ENCODE measurements at regions not wholly inside any gene's neighbourhood (a gene's known extent, or its start where the extent isn't known, plus 50 kb on each side); places are given as distances from the start of the nearest gene placed in this dataset.

DNA sequence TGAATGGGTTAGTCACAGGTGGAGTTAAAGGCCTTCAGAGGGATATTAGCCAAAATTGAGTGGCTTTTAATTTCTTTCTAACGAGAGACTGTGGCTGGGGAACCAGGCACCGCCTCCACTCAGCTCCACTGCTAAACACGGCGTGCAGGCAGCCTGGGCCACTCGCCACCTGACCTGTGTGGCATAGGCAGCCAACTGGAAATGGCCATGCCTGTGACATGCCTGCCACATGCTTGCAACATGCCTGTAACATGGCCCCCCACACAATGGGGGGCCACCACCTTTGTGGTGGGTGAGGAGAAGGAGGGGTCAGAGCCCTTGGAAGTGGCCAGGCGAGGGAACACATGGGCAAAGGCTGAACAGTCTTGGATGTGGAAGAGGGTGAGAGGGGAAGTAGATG, 60.1 kb upstream of the PAX2 start:
- TF ChIP-seq, protein P1, sequence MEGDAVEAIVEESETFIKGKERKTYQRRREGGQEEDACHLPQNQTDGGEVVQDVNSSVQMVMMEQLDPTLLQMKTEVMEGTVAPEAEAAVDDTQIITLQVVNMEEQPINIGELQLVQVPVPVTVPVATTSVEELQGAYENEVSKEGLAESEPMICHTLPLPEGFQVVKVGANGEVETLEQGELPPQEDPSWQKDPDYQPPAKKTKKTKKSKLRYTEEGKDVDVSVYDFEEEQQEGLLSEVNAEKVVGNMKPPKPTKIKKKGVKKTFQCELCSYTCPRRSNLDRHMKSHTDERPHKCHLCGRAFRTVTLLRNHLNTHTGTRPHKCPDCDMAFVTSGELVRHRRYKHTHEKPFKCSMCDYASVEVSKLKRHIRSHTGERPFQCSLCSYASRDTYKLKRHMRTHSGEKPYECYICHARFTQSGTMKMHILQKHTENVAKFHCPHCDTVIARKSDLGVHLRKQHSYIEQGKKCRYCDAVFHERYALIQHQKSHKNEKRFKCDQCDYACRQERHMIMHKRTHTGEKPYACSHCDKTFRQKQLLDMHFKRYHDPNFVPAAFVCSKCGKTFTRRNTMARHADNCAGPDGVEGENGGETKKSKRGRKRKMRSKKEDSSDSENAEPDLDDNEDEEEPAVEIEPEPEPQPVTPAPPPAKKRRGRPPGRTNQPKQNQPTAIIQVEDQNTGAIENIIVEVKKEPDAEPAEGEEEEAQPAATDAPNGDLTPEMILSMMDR (IDR thresholded peaks at IDR 0.05), result no peak
- TF ChIP-seq POLR2A (IDR thresholded peaks at IDR 0.05) (no peak), POLR2AphosphoS5 (IDR thresholded peaks at IDR 0.05) (no peak), EP300 (IDR thresholded peaks at IDR 0.05) (no peak)
